GM12878 (cell line): ENCODE measurements at regions not wholly inside any gene's neighbourhood (a gene's known extent, or its start where the extent isn't known, plus 50 kb on each side); places are given as distances from the start of the nearest gene placed in this dataset.

Source experiments
- ATAC-seq: fragments of 200-7000 bp; cut with Tn5 transposase; 3 replicates; pipeline ENCODE4 v1.9.1; 2020; ENCODE audit warnings: mild to moderate bottlenecking, moderate library complexity
- BruUV-seq: library from RNA; stranded (reverse); fragments of 400-500 nt; replicated peaks from 2 replicates; lab custom pipeline; 2021; lab: Mats Ljungman, UMichigan
- CTCF ChIA-PET: fragments of 300-600 bp; sonication (Branson Sonifier 250); formaldehyde crosslinking; extraction: SDS; loops from one replicate; lab custom pipeline; 2021; ENCODE audit warnings: inconsistent platforms; lab: Yijun Ruan, JAX
- POLR2A ChIA-PET: fragments of 350-600 bp; formaldehyde crosslinking; extraction: SDS; loops from one replicate; lab custom pipeline; 2021; ENCODE audit warnings: inconsistent platforms; lab: Charles Lee
- RAD21 ChIA-PET: fragments of 300-600 bp; sonication (Branson Sonifier 250); formaldehyde crosslinking; loops from one replicate; lab custom pipeline; 2023; ENCODE audit warnings: antibody characterized with exemption; ENCODE audit not compliant: unreplicated experiment; lab: Charles Lee
- SMC1A ChIA-PET: fragments of 300-600 bp; sonication (Branson Sonifier 250); formaldehyde crosslinking; loops from one replicate; lab custom pipeline; 2023; ENCODE audit not compliant: unreplicated experiment, uncharacterized antibody; lab: Charles Lee
- DNase-seq: peaks from one replicate; pipeline ENCODE4 v3.0.0-alpha.2; 2011; ENCODE audit warnings: low read depth, low spot score
- FAIRE-seq: peaks from 3 replicates; lab custom pipeline; 2011; peaks lifted over from hg19 to GRCh38; lab: Jason Lieb, UNC
- H2AFZ ChIP-seq: 2 replicates; pipeline ENCODE4 v1.6.0; 2011; ENCODE audit warnings: low read depth, low read length, control low read depth; ENCODE audit not compliant: control insufficient read depth
- H3K27ac ChIP-seq: 2 replicates; pipeline ENCODE4 v1.5.1; 2011; ENCODE audit warnings: control low read depth; ENCODE audit not compliant: control insufficient read depth, insufficient read depth
- H3K27me3 ChIP-seq, 2 experiments: replicated peaks in 1 of 2; 2 replicates each; pipeline versions ENCODE4 v1.6.0 to v1.6.1; 2011; ENCODE audit warnings: low read length in 1 of 2; ENCODE audit not compliant: control insufficient read depth in 2 of 2, insufficient read depth in 2 of 2
- H3K36me3 ChIP-seq, 2 experiments: 2 replicates each; pipeline ENCODE4 v1.5.1; 2011; ENCODE audit warnings: low read length in 1 of 2; ENCODE audit not compliant: control insufficient read depth in 2 of 2, insufficient read depth in 2 of 2
- H3K4me1 ChIP-seq: 2 replicates; pipeline ENCODE4 v1.6.1; 2011; ENCODE audit warnings: mild to moderate bottlenecking, low read length, moderate library complexity, mixed read lengths; ENCODE audit not compliant: control insufficient read depth, insufficient read depth
- H3K4me2 ChIP-seq: 2 replicates; pipeline ENCODE4 v1.6.0; 2011; ENCODE audit warnings: control low read depth; ENCODE audit not compliant: control insufficient read depth, insufficient read depth
- H3K4me3 ChIP-seq: fragments of 200-600 bp; sonication (generic); 2 replicates; pipeline ENCODE4 v1.5.1; 2016
- H3K79me2 ChIP-seq: 2 replicates; pipeline ENCODE4 v1.6.0; 2011; ENCODE audit warnings: low read length; ENCODE audit not compliant: control insufficient read depth, insufficient read depth
- H3K9ac ChIP-seq: 2 replicates; pipeline ENCODE4 v1.8.0; 2011; ENCODE audit warnings: low read length, control low read depth, mixed read lengths; ENCODE audit not compliant: control insufficient read depth, insufficient read depth
- H3K9me3 ChIP-seq: replicated peaks from 3 replicates; pipeline ENCODE4 v1.5.1; 2011; ENCODE audit warnings: mild to moderate bottlenecking, low read length; ENCODE audit not compliant: control insufficient read depth, insufficient read depth
- H4K20me1 ChIP-seq: 2 replicates; pipeline ENCODE4 v1.6.0; 2011; ENCODE audit not compliant: control insufficient read depth, insufficient read depth
- BHLHE40 ChIP-seq, 2 experiments: fragments of 450-650 bp in 1 of 2; IDR thresholded peaks; 2 replicates each; pipeline ENCODE4 v1.6.1; 2011 to 2017; ENCODE audit warnings: low read depth in 2 of 2, borderline replicate concordance in 1 of 2, improper control_type of control experiment in 1 of 2, low read length in 1 of 2, mild to moderate bottlenecking in 1 of 2
- CHD4 ChIP-seq: fragments of 200-600 bp; sonication (generic); IDR thresholded peaks from 2 replicates; pipeline ENCODE4 v1.6.1; 2016; ENCODE audit warnings: mild to moderate bottlenecking
- ETV6 ChIP-seq, 2 experiments: fragments of 450-650 bp in 1 of 2; IDR thresholded peaks in 1 of 2; conservative IDR thresholded peaks in 1 of 2; 2 replicates each; pipeline ENCODE4 v1.6.1; 2014; ENCODE audit warnings: antibody characterized with exemption in 1 of 2, borderline replicate concordance in 1 of 2, low read depth in 1 of 2, mild to moderate bottlenecking in 1 of 2, moderate library complexity in 1 of 2
- EZH2 ChIP-seq: IDR thresholded peaks from 2 replicates; pipeline ENCODE4 v1.6.1; 2012; ENCODE audit warnings: low read depth, mild to moderate bottlenecking, control low read depth, inconsistent platforms, low read length, borderline replicate concordance; ENCODE audit not compliant: control insufficient read depth
- FOXM1 ChIP-seq: IDR thresholded peaks from 2 replicates; pipeline ENCODE4 v1.6.1; 2012; ENCODE audit warnings: low read depth, mild to moderate bottlenecking, inconsistent platforms, low read length, moderate library complexity
- IKZF1 ChIP-seq: fragments of 450-650 bp; conservative IDR thresholded peaks from 2 replicates; pipeline ENCODE4 v1.6.1; 2017; ENCODE audit warnings: antibody characterized with exemption, mild to moderate bottlenecking
- NR2F1 ChIP-seq: fragments of 450-650 bp; conservative IDR thresholded peaks from 2 replicates; pipeline ENCODE4 v1.6.1; 2017; ENCODE audit warnings: mild to moderate bottlenecking
- NRF1 ChIP-seq: conservative IDR thresholded peaks from 2 replicates; pipeline ENCODE4 v1.6.1; 2011; ENCODE audit warnings: mild to moderate bottlenecking, low read depth, low read length, improper control_type of control experiment
- RCOR1 ChIP-seq: conservative IDR thresholded peaks from 2 replicates; pipeline ENCODE4 v1.6.1; 2012; ENCODE audit warnings: low read depth, low read length, improper control_type of control experiment
- SUPT20H ChIP-seq: IDR thresholded peaks from 2 replicates; pipeline ENCODE4 v1.6.1; 2011; ENCODE audit warnings: low read depth, mild to moderate bottlenecking, low read length, moderate library complexity, borderline replicate concordance; ENCODE audit not compliant: control insufficient read depth
- ZNF217 ChIP-seq: fragments of 450-650 bp; IDR thresholded peaks from 2 replicates; pipeline ENCODE4 v1.6.1; 2017; ENCODE audit warnings: antibody characterized with exemption, mild to moderate bottlenecking
- ZSCAN29 ChIP-seq: fragments of 450-650 bp; IDR thresholded peaks from 2 replicates; pipeline ENCODE4 v1.6.1; 2017; ENCODE audit warnings: mild to moderate bottlenecking, moderate library complexity
- WGBS: methylation state at CpG from one replicate; pipeline ENCODE4 v1.1.6; 2016; ENCODE audit warnings: low lambda C conversion rate; ENCODE audit not compliant: insufficient replicate concordance, insufficient coverage; ENCODE audit errors: missing lambda C conversion rate; 5-methylcytosine and 5-hydroxymethylcytosine counted together
- in situ Hi-C: fragments of 300-500 bp; cut with MboI; formaldehyde crosslinking; loops from 9 replicates; pipeline ENCODE4 v1.14.3; 2018; ENCODE audit warnings: mixed read lengths
- intact Hi-C: fragments of 100-400 bp; cut with micrococcal nuclease; formaldehyde crosslinking; loops from one replicate; pipeline ENCODE4 v1.14.2; 2022; ENCODE audit not compliant: unreplicated experiment
- TF ChIP-seq, protein P1 (sequence below): fragments of 450-650 bp; IDR thresholded peaks from 2 replicates; pipeline ENCODE4 v1.6.1; 2017; ENCODE audit warnings: antibody characterized with exemption, mild to moderate bottlenecking, moderate library complexity
- TF ChIP-seq, protein P2 (sequence below): fragments of 450-650 bp; IDR thresholded peaks from 2 replicates; pipeline ENCODE4 v1.6.1; 2017; ENCODE audit warnings: mild to moderate bottlenecking, moderate library complexity

DNA sequence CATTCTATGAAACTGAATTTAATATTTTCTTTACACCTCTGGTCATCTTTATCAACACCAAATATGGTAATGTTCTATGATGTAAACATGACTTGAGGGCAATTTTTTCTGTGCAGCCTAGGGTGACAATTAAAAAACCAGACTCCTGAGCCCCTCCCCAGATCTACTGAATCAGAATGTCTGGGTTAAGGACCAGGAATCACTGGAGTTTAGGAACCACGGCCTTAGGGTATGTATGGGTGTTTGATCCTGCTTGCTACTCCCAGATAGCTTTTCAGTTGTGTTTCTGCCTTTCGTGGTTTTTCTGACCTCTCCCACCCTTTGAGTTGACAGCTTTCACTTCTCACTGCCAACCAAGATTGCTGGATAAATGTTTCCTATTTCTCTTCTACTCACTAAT lies 332.2 kb downstream of the DHX15 start:
- Histone ChIP-seq H3K4me2 (no peak overlapping the region), H3K9ac (no peak overlapping the region), H4K20me1 (no peaks in the 10 kb centered on the region), H2AFZ (no peak overlapping the region), H3K79me2 (no peaks in the 10 kb centered on the region), H3K27me3 (no peaks in the 10 kb centered on the region), H3K36me3 (no peaks in the 10 kb centered on the region), H3K9me3 (no peaks in the 10 kb centered on the region), H3K4me3 (no peak overlapping the region), H3K27ac (no peak overlapping the region), H3K4me1 (no peaks in the 10 kb centered on the region)
- FAIRE-seq = no peak
- WGBS = 0% methylated on average over 2 of the region's 2 CpGs
- BruUV-seq = no TSS peak
- no peak for DNase-seq
- ChIA-PET SMC1A (no interaction called here), CTCF (no interaction called here), POLR2A (no interaction called here), RAD21 (no interaction called here)
- ATAC-seq = no peak
- intact Hi-C loops = no loop called here
- in situ Hi-C loops = no loop called here
- TF ChIP-seq ZNF217 (no peak), BHLHE40 (IDR thresholded peaks at IDR 0.05; ENCODE audit: borderline replicate concordance in 1 of 2, low read depth in 2 of 2, low read length in 1 of 2) (no peak), FOXM1 (no peak), IKZF1 (no peak), EZH2 (no peak), NRF1 (no peak), ETV6 (conservative IDR thresholded peaks at IDR 0.05 in 1 of 2, IDR thresholded peaks at IDR 0.05 in 1 of 2; ENCODE audit: borderline replicate concordance in 1 of 2, low read depth in 1 of 2) (no peak), CHD4 (no peak), SUPT20H (no peak), NR2F1 (no peak), RCOR1 (no peak), ZSCAN29 (no peak)
- TF ChIP-seq, protein P1, sequence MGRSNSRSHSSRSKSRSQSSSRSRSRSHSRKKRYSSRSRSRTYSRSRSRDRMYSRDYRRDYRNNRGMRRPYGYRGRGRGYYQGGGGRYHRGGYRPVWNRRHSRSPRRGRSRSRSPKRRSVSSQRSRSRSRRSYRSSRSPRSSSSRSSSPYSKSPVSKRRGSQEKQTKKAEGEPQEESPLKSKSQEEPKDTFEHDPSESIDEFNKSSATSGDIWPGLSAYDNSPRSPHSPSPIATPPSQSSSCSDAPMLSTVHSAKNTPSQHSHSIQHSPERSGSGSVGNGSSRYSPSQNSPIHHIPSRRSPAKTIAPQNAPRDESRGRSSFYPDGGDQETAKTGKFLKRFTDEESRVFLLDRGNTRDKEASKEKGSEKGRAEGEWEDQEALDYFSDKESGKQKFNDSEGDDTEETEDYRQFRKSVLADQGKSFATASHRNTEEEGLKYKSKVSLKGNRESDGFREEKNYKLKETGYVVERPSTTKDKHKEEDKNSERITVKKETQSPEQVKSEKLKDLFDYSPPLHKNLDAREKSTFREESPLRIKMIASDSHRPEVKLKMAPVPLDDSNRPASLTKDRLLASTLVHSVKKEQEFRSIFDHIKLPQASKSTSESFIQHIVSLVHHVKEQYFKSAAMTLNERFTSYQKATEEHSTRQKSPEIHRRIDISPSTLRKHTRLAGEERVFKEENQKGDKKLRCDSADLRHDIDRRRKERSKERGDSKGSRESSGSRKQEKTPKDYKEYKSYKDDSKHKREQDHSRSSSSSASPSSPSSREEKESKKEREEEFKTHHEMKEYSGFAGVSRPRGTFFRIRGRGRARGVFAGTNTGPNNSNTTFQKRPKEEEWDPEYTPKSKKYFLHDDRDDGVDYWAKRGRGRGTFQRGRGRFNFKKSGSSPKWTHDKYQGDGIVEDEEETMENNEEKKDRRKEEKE = no peak
- TF ChIP-seq, protein P2, sequence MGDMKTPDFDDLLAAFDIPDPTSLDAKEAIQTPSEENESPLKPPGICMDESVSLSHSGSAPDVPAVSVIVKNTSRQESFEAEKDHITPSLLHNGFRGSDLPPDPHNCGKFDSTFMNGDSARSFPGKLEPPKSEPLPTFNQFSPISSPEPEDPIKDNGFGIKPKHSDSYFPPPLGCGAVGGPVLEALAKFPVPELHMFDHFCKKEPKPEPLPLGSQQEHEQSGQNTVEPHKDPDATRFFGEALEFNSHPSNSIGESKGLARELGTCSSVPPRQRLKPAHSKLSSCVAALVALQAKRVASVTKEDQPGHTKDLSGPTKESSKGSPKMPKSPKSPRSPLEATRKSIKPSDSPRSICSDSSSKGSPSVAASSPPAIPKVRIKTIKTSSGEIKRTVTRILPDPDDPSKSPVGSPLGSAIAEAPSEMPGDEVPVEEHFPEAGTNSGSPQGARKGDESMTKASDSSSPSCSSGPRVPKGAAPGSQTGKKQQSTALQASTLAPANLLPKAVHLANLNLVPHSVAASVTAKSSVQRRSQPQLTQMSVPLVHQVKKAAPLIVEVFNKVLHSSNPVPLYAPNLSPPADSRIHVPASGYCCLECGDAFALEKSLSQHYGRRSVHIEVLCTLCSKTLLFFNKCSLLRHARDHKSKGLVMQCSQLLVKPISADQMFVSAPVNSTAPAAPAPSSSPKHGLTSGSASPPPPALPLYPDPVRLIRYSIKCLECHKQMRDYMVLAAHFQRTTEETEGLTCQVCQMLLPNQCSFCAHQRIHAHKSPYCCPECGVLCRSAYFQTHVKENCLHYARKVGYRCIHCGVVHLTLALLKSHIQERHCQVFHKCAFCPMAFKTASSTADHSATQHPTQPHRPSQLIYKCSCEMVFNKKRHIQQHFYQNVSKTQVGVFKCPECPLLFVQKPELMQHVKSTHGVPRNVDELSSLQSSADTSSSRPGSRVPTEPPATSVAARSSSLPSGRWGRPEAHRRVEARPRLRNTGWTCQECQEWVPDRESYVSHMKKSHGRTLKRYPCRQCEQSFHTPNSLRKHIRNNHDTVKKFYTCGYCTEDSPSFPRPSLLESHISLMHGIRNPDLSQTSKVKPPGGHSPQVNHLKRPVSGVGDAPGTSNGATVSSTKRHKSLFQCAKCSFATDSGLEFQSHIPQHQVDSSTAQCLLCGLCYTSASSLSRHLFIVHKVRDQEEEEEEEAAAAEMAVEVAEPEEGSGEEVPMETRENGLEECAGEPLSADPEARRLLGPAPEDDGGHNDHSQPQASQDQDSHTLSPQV = no peak
